GM23338 (cell line): ENCODE measurements at regions not wholly inside any gene's neighbourhood (a gene's known extent, or its start where the extent isn't known, plus 50 kb on each side); places are given as distances from the start of the nearest gene placed in this dataset.

Experiments
- ATAC-seq: fragments of 200-7000 bp; cut with Tn5 transposase; 3 replicates; pipeline ENCODE4 v1.9.1; 2020
- DNase-seq: peaks from one replicate; pipeline ENCODE4 v3.0.0-alpha.2; 2015; ENCODE audit warnings: low spot score
- H2AFZ ChIP-seq: fragments of 200-600 bp; sonication (generic); 2 replicates; pipeline ENCODE4 v1.8.0; 2016; ENCODE audit warnings: antibody characterized with exemption, mild to moderate bottlenecking, moderate library complexity
- H3F3A ChIP-seq: fragments of 200-600 bp; sonication (generic); replicated peaks from 2 replicates; pipeline ENCODE4 v1.8.0; 2017; ENCODE audit warnings: antibody characterized with exemption, mixed run types, low read depth
- H3K27ac ChIP-seq: fragments of 200-600 bp; sonication (generic); 2 replicates; pipeline ENCODE4 v1.6.1; 2016; ENCODE audit warnings: low read depth
- H3K27me3 ChIP-seq: fragments of 200-600 bp; sonication (generic); 2 replicates; pipeline ENCODE4 v1.8.0; 2016; ENCODE audit warnings: mild to moderate bottlenecking, mixed run types, moderate library complexity; ENCODE audit not compliant: insufficient read depth
- H3K36me3 ChIP-seq: fragments of 200-600 bp; sonication (generic); 2 replicates; pipeline ENCODE4 v1.8.0; 2016; ENCODE audit warnings: mild to moderate bottlenecking; ENCODE audit not compliant: insufficient read depth
- H3K4me1 ChIP-seq: fragments of 200-600 bp; sonication (generic); 2 replicates; pipeline ENCODE4 v1.8.0; 2016; ENCODE audit warnings: mild to moderate bottlenecking, moderate library complexity; ENCODE audit not compliant: insufficient read depth
- H3K4me2 ChIP-seq: fragments of 200-600 bp; sonication (generic); 2 replicates; pipeline ENCODE4 v1.7.1; 2017; ENCODE audit warnings: mixed run types
- H3K4me3 ChIP-seq: fragments of 200-600 bp; sonication (generic); 2 replicates; pipeline ENCODE4 v1.6.1; 2016; ENCODE audit warnings: mixed run types
- H3K79me2 ChIP-seq: fragments of 200-600 bp; sonication (generic); replicated peaks from 2 replicates; pipeline ENCODE4 v1.8.0; 2017; ENCODE audit warnings: mild to moderate bottlenecking; ENCODE audit not compliant: insufficient read depth
- H3K9me2 ChIP-seq: fragments of 200-600 bp; sonication (generic); 2 replicates; pipeline ENCODE4 v1.8.0; 2017; ENCODE audit not compliant: insufficient read depth
- H4K20me1 ChIP-seq: fragments of 200-600 bp; sonication (generic); replicated peaks from 2 replicates; pipeline ENCODE4 v1.8.0; 2017; ENCODE audit warnings: mild to moderate bottlenecking; ENCODE audit not compliant: insufficient read depth
- H3K27ac Mint-ChIP-seq: 2 replicates; pipeline ENCODE4 v1.8.0; 2020; ENCODE audit warnings: inconsistent platforms, mild to moderate bottlenecking, moderate library complexity, mixed read lengths
- H3K27me3 Mint-ChIP-seq: 3 replicates; pipeline ENCODE4 v1.8.0; 2022; ENCODE audit warnings: low read depth, mild to moderate bottlenecking, moderate library complexity, mixed read lengths, inconsistent platforms; ENCODE audit not compliant: insufficient read depth, poor library complexity
- H3K36me3 Mint-ChIP-seq: 3 replicates; pipeline ENCODE4 v1.8.0; 2021; ENCODE audit warnings: low read depth, mild to moderate bottlenecking, inconsistent platforms, moderate library complexity, mixed read lengths
- H3K4me1 Mint-ChIP-seq: 3 replicates; pipeline ENCODE4 v1.8.0; 2020; ENCODE audit warnings: mild to moderate bottlenecking, inconsistent platforms, mixed read lengths
- H3K4me3 Mint-ChIP-seq: 3 replicates; pipeline ENCODE4 v1.8.0; 2021; ENCODE audit warnings: moderate library complexity, mild to moderate bottlenecking, inconsistent platforms, mixed read lengths
- H3K9me3 Mint-ChIP-seq: 3 replicates; pipeline ENCODE4 v1.8.0; 2020; ENCODE audit warnings: moderate library complexity, mild to moderate bottlenecking, inconsistent platforms, mixed read lengths
- EZH2 ChIP-seq: fragments of 200-600 bp; sonication (generic); IDR thresholded peaks from one replicate; pipeline ENCODE4 v1.8.0; 2017; ENCODE audit warnings: antibody characterized with exemption, mild to moderate bottlenecking, low read depth; ENCODE audit not compliant: unreplicated experiment
- EZH2phosphoT487 ChIP-seq: fragments of 200-600 bp; sonication (generic); IDR thresholded peaks from one replicate; pipeline ENCODE4 v1.8.1; 2018; ENCODE audit warnings: antibody characterized with exemption; ENCODE audit not compliant: unreplicated experiment
- ZNF331 ChIP-seq: fragments of 250-450 bp; sonication (Bioruptor Pico); IDR thresholded peaks from 2 replicates; pipeline ENCODE4 v1.5.0; 2020; ENCODE audit warnings: low read depth, mild to moderate bottlenecking, moderate library complexity
- TF ChIP-seq, protein P1 (sequence below): fragments of 250-450 bp; sonication (Bioruptor Pico); IDR thresholded peaks from 2 replicates; pipeline ENCODE4 v1.5.0; 2020; ENCODE audit warnings: mild to moderate bottlenecking, moderate library complexity
- TF ChIP-seq, protein P2 (sequence below): IDR thresholded peaks from 2 replicates; pipeline ENCODE4 v1.6.1; 2016; ENCODE audit warnings: antibody characterized with exemption

DNA sequence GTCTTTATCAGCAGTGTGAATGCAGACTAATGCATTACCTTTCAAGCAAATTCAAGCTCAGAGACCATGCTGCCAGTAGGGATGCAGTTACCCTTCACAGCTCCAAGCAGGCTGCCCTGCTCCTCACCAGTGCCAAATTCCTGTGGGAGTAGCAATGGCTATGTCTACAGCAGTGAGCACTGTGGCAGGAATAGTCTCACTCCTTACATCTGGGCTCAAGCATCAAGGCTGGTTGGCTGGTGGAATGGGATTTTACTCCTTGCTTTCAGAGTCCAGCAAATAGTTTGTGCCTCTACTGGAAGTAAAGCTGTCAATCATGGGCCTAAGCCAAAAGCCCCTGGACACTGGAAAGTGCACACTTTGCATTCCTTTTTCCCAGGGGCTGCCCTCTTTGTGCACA lies 1030.8 kb downstream of the SH3BGRL start:
- Histone ChIP-seq H3K79me2 (no peaks in the 10 kb centered on the region), H4K20me1 (no peaks in the 10 kb centered on the region), H3F3A (no peaks in the 10 kb centered on the region), H3K4me3 (no peak overlapping the region), H3K9me2 (no peaks in the 10 kb centered on the region), H2AFZ (no peak overlapping the region), H3K27me3 (no peaks in the 10 kb centered on the region), H3K4me1 (no peaks in the 10 kb centered on the region), H3K27ac (no peak overlapping the region), H3K4me2 (no peak overlapping the region), H3K36me3 (no peaks in the 10 kb centered on the region)
- Mint-ChIP-seq H3K9me3 (peaks cover 27% of the 10 kb centered on the region), H3K36me3 (peaks cover 19% of the 10 kb centered on the region; the same call in 2 of the 3 replicates), H3K27me3 (no peaks in the 10 kb centered on the region), H3K4me3 (no peak overlapping the region), H3K27ac (no peak overlapping the region), H3K4me1 (no peaks in the 10 kb centered on the region)
- TF ChIP-seq, protein P1, sequence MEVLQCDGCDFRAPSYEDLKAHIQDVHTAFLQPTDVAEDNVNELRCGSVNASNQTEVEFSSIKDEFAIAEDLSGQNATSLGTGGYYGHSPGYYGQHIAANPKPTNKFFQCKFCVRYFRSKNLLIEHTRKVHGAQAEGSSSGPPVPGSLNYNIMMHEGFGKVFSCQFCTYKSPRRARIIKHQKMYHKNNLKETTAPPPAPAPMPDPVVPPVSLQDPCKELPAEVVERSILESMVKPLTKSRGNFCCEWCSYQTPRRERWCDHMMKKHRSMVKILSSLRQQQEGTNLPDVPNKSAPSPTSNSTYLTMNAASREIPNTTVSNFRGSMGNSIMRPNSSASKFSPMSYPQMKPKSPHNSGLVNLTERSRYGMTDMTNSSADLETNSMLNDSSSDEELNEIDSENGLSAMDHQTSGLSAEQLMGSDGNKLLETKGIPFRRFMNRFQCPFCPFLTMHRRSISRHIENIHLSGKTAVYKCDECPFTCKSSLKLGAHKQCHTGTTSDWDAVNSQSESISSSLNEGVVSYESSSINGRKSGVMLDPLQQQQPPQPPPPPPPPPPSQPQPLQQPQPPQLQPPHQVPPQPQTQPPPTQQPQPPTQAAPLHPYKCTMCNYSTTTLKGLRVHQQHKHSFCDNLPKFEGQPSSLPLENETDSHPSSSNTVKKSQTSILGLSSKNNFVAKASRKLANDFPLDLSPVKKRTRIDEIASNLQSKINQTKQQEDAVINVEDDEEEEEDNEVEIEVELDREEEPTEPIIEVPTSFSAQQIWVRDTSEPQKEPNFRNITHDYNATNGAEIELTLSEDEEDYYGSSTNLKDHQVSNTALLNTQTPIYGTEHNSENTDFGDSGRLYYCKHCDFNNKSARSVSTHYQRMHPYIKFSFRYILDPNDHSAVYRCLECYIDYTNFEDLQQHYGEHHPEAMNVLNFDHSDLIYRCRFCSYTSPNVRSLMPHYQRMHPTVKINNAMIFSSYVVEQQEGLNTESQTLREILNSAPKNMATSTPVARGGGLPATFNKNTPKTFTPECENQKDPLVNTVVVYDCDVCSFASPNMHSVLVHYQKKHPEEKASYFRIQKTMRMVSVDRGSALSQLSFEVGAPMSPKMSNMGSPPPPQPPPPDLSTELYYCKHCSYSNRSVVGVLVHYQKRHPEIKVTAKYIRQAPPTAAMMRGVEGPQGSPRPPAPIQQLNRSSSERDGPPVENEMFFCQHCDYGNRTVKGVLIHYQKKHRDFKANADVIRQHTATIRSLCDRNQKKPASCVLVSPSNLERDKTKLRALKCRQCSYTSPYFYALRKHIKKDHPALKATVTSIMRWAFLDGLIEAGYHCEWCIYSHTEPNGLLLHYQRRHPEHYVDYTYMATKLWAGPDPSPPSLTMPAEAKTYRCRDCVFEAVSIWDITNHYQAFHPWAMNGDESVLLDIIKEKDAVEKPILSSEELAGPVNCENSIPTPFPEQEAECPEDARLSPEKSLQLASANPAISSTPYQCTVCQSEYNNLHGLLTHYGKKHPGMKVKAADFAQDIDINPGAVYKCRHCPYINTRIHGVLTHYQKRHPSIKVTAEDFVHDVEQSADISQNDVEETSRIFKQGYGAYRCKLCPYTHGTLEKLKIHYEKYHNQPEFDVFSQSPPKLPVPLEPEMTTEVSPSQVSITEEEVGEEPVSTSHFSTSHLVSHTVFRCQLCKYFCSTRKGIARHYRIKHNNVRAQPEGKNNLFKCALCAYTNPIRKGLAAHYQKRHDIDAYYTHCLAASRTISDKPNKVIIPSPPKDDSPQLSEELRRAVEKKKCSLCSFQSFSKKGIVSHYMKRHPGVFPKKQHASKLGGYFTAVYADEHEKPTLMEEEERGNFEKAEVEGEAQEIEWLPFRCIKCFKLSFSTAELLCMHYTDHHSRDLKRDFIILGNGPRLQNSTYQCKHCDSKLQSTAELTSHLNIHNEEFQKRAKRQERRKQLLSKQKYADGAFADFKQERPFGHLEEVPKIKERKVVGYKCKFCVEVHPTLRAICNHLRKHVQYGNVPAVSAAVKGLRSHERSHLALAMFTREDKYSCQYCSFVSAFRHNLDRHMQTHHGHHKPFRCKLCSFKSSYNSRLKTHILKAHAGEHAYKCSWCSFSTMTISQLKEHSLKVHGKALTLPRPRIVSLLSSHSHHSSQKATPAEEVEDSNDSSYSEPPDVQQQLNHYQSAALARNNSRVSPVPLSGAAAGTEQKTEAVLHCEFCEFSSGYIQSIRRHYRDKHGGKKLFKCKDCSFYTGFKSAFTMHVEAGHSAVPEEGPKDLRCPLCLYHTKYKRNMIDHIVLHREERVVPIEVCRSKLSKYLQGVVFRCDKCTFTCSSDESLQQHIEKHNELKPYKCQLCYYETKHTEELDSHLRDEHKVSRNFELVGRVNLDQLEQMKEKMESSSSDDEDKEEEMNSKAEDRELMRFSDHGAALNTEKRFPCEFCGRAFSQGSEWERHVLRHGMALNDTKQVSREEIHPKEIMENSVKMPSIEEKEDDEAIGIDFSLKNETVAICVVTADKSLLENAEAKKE = no peak
- TF ChIP-seq EZH2phosphoT487 (no peak), EZH2 (no peak)
- TF ChIP-seq, protein P2, sequence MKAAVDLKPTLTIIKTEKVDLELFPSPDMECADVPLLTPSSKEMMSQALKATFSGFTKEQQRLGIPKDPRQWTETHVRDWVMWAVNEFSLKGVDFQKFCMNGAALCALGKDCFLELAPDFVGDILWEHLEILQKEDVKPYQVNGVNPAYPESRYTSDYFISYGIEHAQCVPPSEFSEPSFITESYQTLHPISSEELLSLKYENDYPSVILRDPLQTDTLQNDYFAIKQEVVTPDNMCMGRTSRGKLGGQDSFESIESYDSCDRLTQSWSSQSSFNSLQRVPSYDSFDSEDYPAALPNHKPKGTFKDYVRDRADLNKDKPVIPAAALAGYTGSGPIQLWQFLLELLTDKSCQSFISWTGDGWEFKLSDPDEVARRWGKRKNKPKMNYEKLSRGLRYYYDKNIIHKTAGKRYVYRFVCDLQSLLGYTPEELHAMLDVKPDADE = no peak
- ATAC-seq (no peak), DNase-seq (no peak)

DNA sequence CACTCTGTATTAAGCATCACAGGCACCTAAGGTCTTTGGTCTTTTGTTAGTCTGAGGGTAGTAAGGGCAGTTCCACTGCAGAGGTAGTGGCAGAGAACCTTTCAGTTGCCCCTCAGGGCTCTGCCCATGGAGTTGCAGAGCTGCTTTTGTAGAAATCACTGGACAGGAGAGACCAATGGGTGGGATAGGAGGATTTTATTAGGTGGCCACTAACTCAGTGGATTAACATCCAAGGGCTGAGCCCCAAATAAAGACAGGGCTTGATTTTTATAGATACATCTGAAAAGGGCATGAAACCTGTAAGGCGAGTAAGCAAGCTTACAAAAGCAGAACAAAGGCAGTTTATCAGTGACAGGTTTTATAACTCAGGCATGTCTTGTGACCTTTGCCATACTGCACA lies 1035.4 kb downstream of the SH3BGRL start:
- DNase-seq = no peak
- Histone ChIP-seq H4K20me1 (no peaks in the 10 kb centered on the region), H3F3A (no peaks in the 10 kb centered on the region), H3K27ac (no peak overlapping the region), H3K9me2 (no peaks in the 10 kb centered on the region), H3K27me3 (no peaks in the 10 kb centered on the region), H3K4me2 (no peak overlapping the region), H3K36me3 (no peaks in the 10 kb centered on the region), H3K4me3 (no peak overlapping the region), H3K79me2 (no peaks in the 10 kb centered on the region), H2AFZ (no peak overlapping the region), H3K4me1 (no peaks in the 10 kb centered on the region)
- Mint-ChIP-seq H3K4me3 (no peak overlapping the region), H3K27me3 (no peaks in the 10 kb centered on the region), H3K27ac (no peak overlapping the region), H3K9me3 (peaks cover 38% of the 10 kb centered on the region), H3K4me1 (no peaks in the 10 kb centered on the region), H3K36me3 (peaks cover 20% of the 10 kb centered on the region; the same call in 2 of the 3 replicates)
- TF ChIP-seq, protein P1 = no peak
- TF ChIP-seq ZNF331 (CRISPR knock-in tag) = no peak
- no peak for ATAC-seq
